Activated CD4-positive, alpha-beta T cell treated with anti-CD3 and anti-CD28 coated beads for 36 hours (primary cell): ENCODE measurements at regions not wholly inside any gene's neighbourhood (a gene's known extent, or its start where the extent isn't known, plus 50 kb on each side); places are given as distances from the start of the nearest gene placed in this dataset.

ENCODE experiments used
- ATAC-seq: fragments of 200-7000 bp; cut with Tn5 transposase; one replicate; pipeline ENCODE4 v1.10.0; 2021; ENCODE audit warnings: mild to moderate bottlenecking, moderate library complexity
- CTCF ChIA-PET: fragments of 350-600 bp; sonication (Branson Sonifier 250); formaldehyde crosslinking; loops from one replicate; lab custom pipeline; 2021; ENCODE audit warnings: antibody characterized with exemption; lab: Charles Lee
- POLR2A ChIA-PET: fragments of 350-600 bp; sonication (Branson Sonifier 250); formaldehyde crosslinking; loops from one replicate; lab custom pipeline; 2021; ENCODE audit warnings: antibody characterized with exemption, inconsistent platforms; lab: Charles Lee
- DNase-seq: peaks from one replicate; pipeline ENCODE4 v3.0.0-alpha.2; 2020
- H3K27ac Mint-ChIP-seq: one replicate; pipeline ENCODE4 v1.8.0; 2021; ENCODE audit warnings: mixed read lengths
- H3K27me3 Mint-ChIP-seq: one replicate; pipeline ENCODE4 v1.8.0; 2021; ENCODE audit warnings: mixed read lengths
- H3K36me3 Mint-ChIP-seq: one replicate; pipeline ENCODE4 v1.8.0; 2021; ENCODE audit warnings: low read depth, mixed read lengths
- H3K4me1 Mint-ChIP-seq: one replicate; pipeline ENCODE4 v1.8.0; 2021; ENCODE audit warnings: mixed read lengths
- H3K4me3 Mint-ChIP-seq: one replicate; pipeline ENCODE4 v1.8.0; 2021; ENCODE audit warnings: mild to moderate bottlenecking, moderate library complexity, mixed read lengths
- H3K9me3 Mint-ChIP-seq: one replicate; pipeline ENCODE4 v1.8.0; 2021; ENCODE audit warnings: low read depth, mixed read lengths
- intact Hi-C, 2 experiments: fragments of 100-400 bp; cut with DNase I in 1 of 2; cut with micrococcal nuclease in 1 of 2; formaldehyde crosslinking; loops; one replicate each; pipeline versions ENCODE4 v1.14.2 to v1.15.1; 2022 to 2024; cut with DNase I, micrococcal nuclease

DNA sequence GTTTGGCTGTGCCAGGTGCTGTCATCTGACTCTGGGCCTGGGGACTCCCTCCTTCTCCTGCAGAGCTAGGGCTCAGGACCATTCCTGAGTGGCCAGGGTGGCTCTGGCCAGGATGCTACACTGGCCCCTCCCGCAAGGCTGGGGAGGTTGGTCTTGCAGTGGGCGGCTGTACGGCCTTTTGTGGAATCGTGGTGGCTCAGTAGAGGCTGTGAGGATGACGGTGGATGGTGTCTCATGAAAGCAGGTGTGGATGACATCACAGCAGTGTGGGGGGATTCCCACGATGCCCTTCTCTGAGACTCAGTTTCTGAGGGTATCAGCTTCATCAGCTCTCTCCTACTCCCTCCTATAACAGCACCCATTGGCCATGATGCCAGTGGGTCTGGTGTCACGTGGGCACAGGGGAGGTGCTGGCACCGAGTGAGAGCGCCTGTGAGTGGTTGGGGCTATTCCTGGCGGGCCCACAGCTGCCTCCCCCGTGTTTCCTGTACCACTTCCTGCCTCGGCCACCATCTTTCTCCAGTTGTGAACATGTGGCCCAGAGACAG lies 144.2 kb upstream of the HDAC4 start:
- intact Hi-C loops = loop anchor here in 1 of 2 experiments (1.0 to 10.0 kb wide), 2 partner anchors 164 to 1020 kb away; partner anchors contain the start of genes DUSP28 and RNPEPL1
- Mint-ChIP-seq H3K9me3 (no peaks in the 10 kb centered on the region), H3K4me1 (peaks cover 53% of the 10 kb centered on the region), H3K27ac (peak overlapping the region; percentile 83), H3K27me3 (peaks cover 11% of the 10 kb centered on the region), H3K4me3 (no peak overlapping the region), H3K36me3 (no peaks in the 10 kb centered on the region)
- POLR2A ChIA-PET = no interaction called here
- CTCF ChIA-PET = interaction anchor here (0.7 kb wide), 1 partner anchor 101 kb away, joined by 3 read pairs; no protein-coding TSS in a partner anchor
- DNase-seq = peak; percentile 86
- ATAC-seq = peak; percentile 72

DNA sequence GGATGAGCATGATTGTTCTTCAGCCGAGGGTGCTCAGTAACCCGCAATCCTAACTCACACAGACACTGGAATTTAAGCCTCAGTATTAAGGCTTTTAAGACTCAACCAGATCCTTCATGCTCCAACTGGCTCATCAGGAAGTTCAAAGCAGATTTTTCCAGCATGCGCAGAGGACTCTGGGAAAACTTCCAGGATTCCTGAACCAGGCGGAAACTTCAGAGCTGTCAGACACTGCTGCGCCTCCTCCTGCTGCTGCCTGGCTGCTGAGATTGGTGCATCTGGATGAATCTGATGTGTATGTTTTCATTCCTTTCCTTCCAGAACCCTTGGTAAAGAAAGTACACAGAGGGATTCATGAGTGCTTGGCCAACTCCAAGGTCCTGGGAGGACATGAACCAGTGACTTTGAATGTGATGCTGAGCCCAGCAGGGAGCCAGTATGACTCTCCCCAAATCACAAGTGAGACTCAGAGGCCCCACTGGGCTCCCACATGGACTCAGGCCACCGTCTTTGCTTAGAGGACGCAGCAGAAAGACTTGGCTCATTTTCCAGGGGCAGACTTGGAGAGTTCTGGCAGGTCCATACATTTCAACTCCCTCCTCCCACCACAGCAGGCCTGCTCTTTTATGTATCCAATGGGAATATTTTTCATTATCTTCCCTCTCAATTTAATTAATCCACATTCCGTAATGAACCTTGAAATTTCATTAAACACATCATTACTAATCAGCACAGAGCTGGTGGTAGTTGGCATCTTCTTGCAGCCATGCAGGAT lies 143.5 kb upstream of the HDAC4 start:
- no peaks in the 10 kb centered on the region for H3K36me3 Mint-ChIP-seq
- ATAC-seq (no peak), DNase-seq (peak; percentile 4)
- H3K9me3 Mint-ChIP-seq = no peaks in the 10 kb centered on the region
- no peak overlapping the region for H3K4me3 Mint-ChIP-seq
- H3K4me1 Mint-ChIP-seq = peaks cover 50% of the 10 kb centered on the region
- intact Hi-C loops = loop anchor here in 1 of 2 experiments (10.0 kb wide), 1 partner anchor 1020 kb away; the partner anchor contains the start of genes DUSP28 and RNPEPL1
- H3K27me3 Mint-ChIP-seq = peaks cover 7% of the 10 kb centered on the region
- CTCF ChIA-PET = interaction anchor here (0.7 kb wide), 1 partner anchor 100 kb away, joined by 3 read pairs; no protein-coding TSS in a partner anchor
- peak overlapping the region; percentile 83 for H3K27ac Mint-ChIP-seq
- POLR2A ChIA-PET = no interaction called here

GRCh38 chr2:239543702-239544101 lies 142.9 kb upstream of the HDAC4 start:
- Mint-ChIP-seq H3K36me3 (no peaks in the 10 kb centered on the region), H3K27me3 (peaks cover 6% of the 10 kb centered on the region), H3K27ac (peak overlapping the region; percentile 32), H3K4me3 (no peak overlapping the region), H3K4me1 (peaks cover 44% of the 10 kb centered on the region), H3K9me3 (no peaks in the 10 kb centered on the region)
- CTCF ChIA-PET = no interaction called here
- POLR2A ChIA-PET = no interaction called here
- no peak for ATAC-seq
- peak; percentile 26 for DNase-seq
- intact Hi-C loops = loop anchor here in 1 of 2 experiments (10.0 kb wide), 1 partner anchor 1021 kb away; the partner anchor contains the start of genes DUSP28 and RNPEPL1

DNA sequence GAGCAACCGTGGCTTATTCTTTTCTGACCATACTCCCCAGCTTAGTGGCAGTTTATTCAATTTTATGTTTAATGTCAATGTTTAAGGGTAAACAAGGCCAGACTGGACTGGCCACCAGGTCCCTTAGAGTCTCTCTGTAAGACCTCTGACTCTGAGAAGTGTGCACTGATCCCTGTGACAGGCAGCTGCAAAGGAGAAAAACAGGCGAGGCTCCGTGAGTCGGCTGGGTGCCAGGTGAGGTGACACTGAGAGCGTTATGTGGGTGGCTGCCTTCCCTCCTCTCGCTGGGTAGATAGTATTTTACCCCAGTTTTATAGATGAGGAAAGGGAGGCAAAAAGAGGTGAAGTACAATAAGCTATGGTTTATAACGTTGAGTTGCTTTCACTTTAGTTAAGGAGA lies 139.4 kb upstream of the HDAC4 start:
- Mint-ChIP-seq H3K4me1 (peaks cover 21% of the 10 kb centered on the region), H3K27ac (no peak overlapping the region), H3K27me3 (peaks cover 5% of the 10 kb centered on the region), H3K4me3 (no peak overlapping the region), H3K9me3 (no peaks in the 10 kb centered on the region), H3K36me3 (no peaks in the 10 kb centered on the region)
- ATAC-seq (no peak), DNase-seq (peak; percentile 44)
- POLR2A ChIA-PET = no interaction called here
- CTCF ChIA-PET = interaction anchor here (1.0 kb wide), 1 partner anchor 19 kb away, joined by 3 read pairs; no protein-coding TSS in a partner anchor
- intact Hi-C loops = loop anchor here in 1 of 2 experiments (10.0 kb wide), 1 partner anchor 1025 kb away; the partner anchor contains the start of genes DUSP28 and RNPEPL1

DNA sequence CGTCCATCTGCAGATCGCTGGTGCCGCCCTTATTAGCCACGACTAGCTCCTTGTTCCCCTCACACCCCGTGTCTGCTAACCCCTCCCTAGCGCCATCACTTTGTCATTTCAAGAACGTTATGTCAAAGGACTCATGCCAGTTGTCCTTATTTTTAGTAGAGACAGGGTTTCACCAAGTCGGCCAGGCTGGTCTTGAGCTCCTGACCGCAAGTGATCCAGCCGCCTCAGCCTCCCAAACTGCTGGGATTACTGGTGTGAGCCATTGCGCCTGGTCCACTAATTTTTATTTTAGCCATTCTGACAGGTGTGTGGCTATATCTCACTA lies 138.9 kb upstream of the HDAC4 start:
- H3K36me3 Mint-ChIP-seq = no peaks in the 10 kb centered on the region
- H3K27me3 Mint-ChIP-seq = peaks cover 5% of the 10 kb centered on the region
- no peak overlapping the region for H3K4me3 Mint-ChIP-seq
- ATAC-seq (no peak), DNase-seq (no peak)
- intact Hi-C loops = loop anchor here in 1 of 2 experiments (10.0 kb wide), 1 partner anchor 1025 kb away; the partner anchor contains the start of genes DUSP28 and RNPEPL1
- H3K4me1 Mint-ChIP-seq = peaks cover 17% of the 10 kb centered on the region
- ChIA-PET CTCF (interaction anchor here (0.6 to 1.0 kb wide), 2 partner anchors 19 to 304 kb away, joined by 3 read pairs; no protein-coding TSS in a partner anchor), POLR2A (no interaction called here)
- no peak overlapping the region for H3K27ac Mint-ChIP-seq
- peaks cover 3% of the 10 kb centered on the region for H3K9me3 Mint-ChIP-seq

GRCh38 chr2:239539083-239539775 lies 138.4 kb upstream of the HDAC4 start:
- Mint-ChIP-seq H3K27ac (no peak overlapping the region), H3K4me3 (no peak overlapping the region), H3K36me3 (no peaks in the 10 kb centered on the region), H3K4me1 (peaks cover 12% of the 10 kb centered on the region), H3K27me3 (peaks cover 5% of the 10 kb centered on the region), H3K9me3 (peaks cover 3% of the 10 kb centered on the region)
- ChIA-PET POLR2A (no interaction called here), CTCF (interaction anchor here (0.5 to 0.6 kb wide), 2 partner anchors 305 to 483 kb away, joined by 3 read pairs; no protein-coding TSS in a partner anchor)
- DNase-seq = no peak
- intact Hi-C loops = no loop called here
- ATAC-seq = no peak

DNA sequence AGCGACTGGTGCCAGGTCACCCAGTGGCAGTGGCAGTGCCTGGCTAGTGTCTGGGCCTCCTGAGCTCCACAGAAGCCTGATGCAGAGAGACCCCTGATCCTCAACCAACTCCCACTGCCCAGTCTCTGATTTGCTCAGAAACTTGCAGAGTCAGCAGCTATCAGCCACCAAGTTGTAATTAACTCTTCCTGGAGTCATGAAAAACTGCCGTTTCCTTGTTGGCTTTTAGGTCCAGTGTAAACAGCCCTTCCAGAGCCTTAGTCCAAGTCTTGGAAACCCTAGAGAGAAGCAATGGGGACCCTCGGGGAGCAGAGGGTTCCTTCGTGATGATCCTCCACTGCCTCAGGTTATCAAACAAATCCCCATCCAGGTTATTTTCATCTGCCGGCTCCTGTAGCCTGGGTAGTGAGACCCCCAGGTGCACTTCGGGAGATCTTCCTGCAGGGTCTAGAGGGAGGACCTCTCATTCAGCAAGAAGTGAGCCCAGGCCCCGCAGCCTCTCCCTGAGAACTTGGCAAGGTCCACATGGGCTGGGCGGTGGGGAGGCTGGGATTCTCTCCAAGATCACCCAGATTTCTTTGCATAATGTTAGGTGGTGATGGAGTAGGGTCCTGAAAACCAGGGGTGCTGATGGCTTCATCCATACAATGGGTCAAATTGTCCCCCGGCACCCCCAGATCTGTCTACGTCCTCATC lies 137.7 kb upstream of the HDAC4 start:
- ATAC-seq (no peak), DNase-seq (no peak)
- no peak overlapping the region for H3K4me3 Mint-ChIP-seq
- intact Hi-C loops = no loop called here
- POLR2A ChIA-PET = no interaction called here
- H3K36me3 Mint-ChIP-seq = no peaks in the 10 kb centered on the region
- H3K27me3 Mint-ChIP-seq = peaks cover 5% of the 10 kb centered on the region
- peaks cover 5% of the 10 kb centered on the region for H3K4me1 Mint-ChIP-seq
- H3K9me3 Mint-ChIP-seq = peaks cover 3% of the 10 kb centered on the region
- CTCF ChIA-PET = no interaction called here
- H3K27ac Mint-ChIP-seq = no peak overlapping the region

GRCh38 chr2:239537633-239538356 lies 137.0 kb upstream of the HDAC4 start:
- CTCF ChIA-PET = no interaction called here
- Mint-ChIP-seq H3K36me3 (no peaks in the 10 kb centered on the region), H3K4me1 (peaks cover 4% of the 10 kb centered on the region), H3K9me3 (peaks cover 3% of the 10 kb centered on the region), H3K4me3 (no peak overlapping the region), H3K27ac (no peak overlapping the region), H3K27me3 (peaks cover 5% of the 10 kb centered on the region)
- DNase-seq (no peak), ATAC-seq (no peak)
- intact Hi-C loops = no loop called here
- POLR2A ChIA-PET = no interaction called here

DNA sequence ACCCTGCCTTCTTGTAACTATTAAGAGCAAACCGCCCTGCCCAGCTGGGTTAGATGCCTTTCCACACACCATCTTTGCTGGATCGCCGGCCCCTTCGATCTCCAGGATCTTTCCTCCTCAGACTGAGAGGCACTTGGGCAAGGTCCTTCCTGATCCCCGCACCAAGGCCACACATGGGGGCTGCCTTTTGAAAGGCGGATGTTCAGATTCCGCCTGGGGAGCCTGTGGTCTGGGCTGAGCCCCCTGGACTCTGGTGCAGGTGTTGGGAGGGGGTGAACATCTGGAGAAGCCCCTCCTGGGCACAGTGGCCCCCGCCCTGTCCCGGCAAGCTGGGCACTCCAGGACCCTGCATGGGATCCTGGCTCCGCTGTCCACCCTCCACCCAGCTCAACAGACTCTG lies 135.4 kb upstream of the HDAC4 start:
- POLR2A ChIA-PET = no interaction called here
- no peaks in the 10 kb centered on the region for H3K36me3 Mint-ChIP-seq
- H3K4me1 Mint-ChIP-seq = peaks cover 4% of the 10 kb centered on the region
- CTCF ChIA-PET = no interaction called here
- peaks cover 2% of the 10 kb centered on the region for H3K27me3 Mint-ChIP-seq
- ATAC-seq (no peak), DNase-seq (peak; percentile 1)
- no peak overlapping the region for H3K27ac Mint-ChIP-seq
- peaks cover 3% of the 10 kb centered on the region for H3K9me3 Mint-ChIP-seq
- no peak overlapping the region for H3K4me3 Mint-ChIP-seq
- intact Hi-C loops = no loop called here

- peaks cover 3% of the 10 kb centered on the region for H3K9me3 Mint-ChIP-seq
- H3K4me3 Mint-ChIP-seq = no peak overlapping the region
- H3K4me1 Mint-ChIP-seq = peaks cover 4% of the 10 kb centered on the region
- ATAC-seq (no peak), DNase-seq (peak; percentile 2)
- intact Hi-C loops = no loop called here
- no peaks in the 10 kb centered on the region for H3K27me3 Mint-ChIP-seq
- POLR2A ChIA-PET = no interaction called here
- H3K36me3 Mint-ChIP-seq = no peaks in the 10 kb centered on the region
- no peak overlapping the region for H3K27ac Mint-ChIP-seq
- CTCF ChIA-PET = interaction anchor here (0.7 kb wide), 1 partner anchor 354 kb away, joined by 4 read pairs; no protein-coding TSS in a partner anchor
Measured at GRCh38 chr2:239535413-239536144, 134.8 kb upstream of the HDAC4 start.
